T-helper 17 cell (primary cell): ENCODE measurements at regions not wholly inside any gene's neighbourhood (a gene's known extent, or its start where the extent isn't known, plus 50 kb on each side); places are given as distances from the start of the nearest gene placed in this dataset.

Experiments
- ATAC-seq: fragments of 150-1000 bp; cut with Tn5 transposase; 2 replicates; pipeline ENCODE4 v1.10.0; 2021; ENCODE audit warnings: mild to moderate bottlenecking, moderate library complexity
- DNase-seq, 3 donors: peaks; one replicate each; pipeline versions ENCODE4 v3.0.0 to v3.0.0-alpha.2; 2020 to 2021
- H3K9me3 ChIP-seq: one replicate; pipeline ENCODE4 v1.7.0; 2013; ENCODE audit warnings: low read length, mild to moderate bottlenecking; ENCODE audit not compliant: control insufficient read depth, poor library complexity, severe bottlenecking
- H3K27ac Mint-ChIP-seq: one replicate; pipeline ENCODE4 v1.8.0; 2022; ENCODE audit warnings: mild to moderate bottlenecking, moderate library complexity, mixed read lengths
- H3K27me3 Mint-ChIP-seq: one replicate; pipeline ENCODE4 v1.8.0; 2022; ENCODE audit warnings: mixed read lengths
- H3K36me3 Mint-ChIP-seq: one replicate; pipeline ENCODE4 v1.8.0; 2022; ENCODE audit warnings: low read depth, mixed read lengths
- H3K4me1 Mint-ChIP-seq: one replicate; pipeline ENCODE4 v1.8.0; 2022; ENCODE audit warnings: mild to moderate bottlenecking, mixed read lengths
- H3K4me3 Mint-ChIP-seq: one replicate; pipeline ENCODE4 v1.8.0; 2022; ENCODE audit warnings: mild to moderate bottlenecking, moderate library complexity, mixed read lengths

- H3K9me3 ChIP-seq: no peaks in the 10 kb centered on the region
- DNase-seq: no peak
- peaks cover 76% of the 10 kb centered on the region for H3K27me3 Mint-ChIP-seq
- H3K4me1 Mint-ChIP-seq: peaks cover 2% of the 10 kb centered on the region
- H3K36me3 Mint-ChIP-seq: no peaks in the 10 kb centered on the region
- H3K27ac Mint-ChIP-seq: no peak overlapping the region
- H3K4me3 Mint-ChIP-seq: no peak overlapping the region
- ATAC-seq: no peak
Measured at GRCh38 chr2:236659758-236660150, 90.1 kb downstream of the ACKR3 start.

DNA sequence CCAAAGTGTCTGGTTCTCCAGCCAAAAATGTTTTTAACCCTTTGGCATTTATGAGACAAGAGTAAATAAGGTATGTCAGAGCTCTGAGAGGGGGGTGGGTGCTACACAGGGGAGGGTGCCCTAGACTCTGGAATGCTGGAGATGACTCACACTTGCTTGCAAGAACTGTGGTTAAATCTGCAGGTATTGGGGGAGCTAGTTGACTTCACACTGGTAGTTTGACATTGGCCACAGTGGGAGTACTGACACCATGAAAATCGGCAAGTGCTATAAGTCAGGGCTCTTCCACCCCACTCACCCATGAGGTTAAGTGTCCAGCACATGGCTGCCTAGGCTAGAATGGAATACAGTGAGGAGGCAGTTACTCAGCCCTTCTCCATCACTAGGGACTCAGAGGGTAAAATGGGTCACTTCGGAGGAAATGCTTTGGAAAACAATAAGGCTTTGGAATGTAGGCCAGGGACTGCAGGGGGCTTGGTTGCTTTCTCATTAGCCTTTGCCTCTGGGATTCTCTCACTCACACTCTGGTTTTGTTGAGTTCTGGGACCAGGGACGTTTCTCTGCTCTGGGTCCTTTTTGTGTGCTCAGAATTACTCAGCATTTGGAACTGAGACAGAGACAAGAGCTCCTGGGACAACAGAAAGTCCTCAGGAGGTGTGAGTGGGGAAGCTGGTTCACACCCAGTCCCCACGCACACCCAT lies 91.6 kb downstream of the ACKR3 start:
- Mint-ChIP-seq H3K4me1 (peaks cover 2% of the 10 kb centered on the region), H3K27ac (no peak overlapping the region), H3K36me3 (no peaks in the 10 kb centered on the region), H3K4me3 (no peak overlapping the region), H3K27me3 (peaks cover 72% of the 10 kb centered on the region)
- DNase-seq: no peak
- H3K9me3 ChIP-seq: no peaks in the 10 kb centered on the region
- no peak for ATAC-seq

- peaks cover 2% of the 10 kb centered on the region for H3K4me1 Mint-ChIP-seq
- no peak overlapping the region for H3K27ac Mint-ChIP-seq
- H3K4me3 Mint-ChIP-seq: no peak overlapping the region
- H3K9me3 ChIP-seq: no peaks in the 10 kb centered on the region
- H3K27me3 Mint-ChIP-seq: peaks cover 71% of the 10 kb centered on the region
- ATAC-seq (no peak), DNase-seq (no peak)
- no peaks in the 10 kb centered on the region for H3K36me3 Mint-ChIP-seq
Measured at GRCh38 chr2:236661762-236662110, 92.1 kb downstream of the ACKR3 start.

DNA sequence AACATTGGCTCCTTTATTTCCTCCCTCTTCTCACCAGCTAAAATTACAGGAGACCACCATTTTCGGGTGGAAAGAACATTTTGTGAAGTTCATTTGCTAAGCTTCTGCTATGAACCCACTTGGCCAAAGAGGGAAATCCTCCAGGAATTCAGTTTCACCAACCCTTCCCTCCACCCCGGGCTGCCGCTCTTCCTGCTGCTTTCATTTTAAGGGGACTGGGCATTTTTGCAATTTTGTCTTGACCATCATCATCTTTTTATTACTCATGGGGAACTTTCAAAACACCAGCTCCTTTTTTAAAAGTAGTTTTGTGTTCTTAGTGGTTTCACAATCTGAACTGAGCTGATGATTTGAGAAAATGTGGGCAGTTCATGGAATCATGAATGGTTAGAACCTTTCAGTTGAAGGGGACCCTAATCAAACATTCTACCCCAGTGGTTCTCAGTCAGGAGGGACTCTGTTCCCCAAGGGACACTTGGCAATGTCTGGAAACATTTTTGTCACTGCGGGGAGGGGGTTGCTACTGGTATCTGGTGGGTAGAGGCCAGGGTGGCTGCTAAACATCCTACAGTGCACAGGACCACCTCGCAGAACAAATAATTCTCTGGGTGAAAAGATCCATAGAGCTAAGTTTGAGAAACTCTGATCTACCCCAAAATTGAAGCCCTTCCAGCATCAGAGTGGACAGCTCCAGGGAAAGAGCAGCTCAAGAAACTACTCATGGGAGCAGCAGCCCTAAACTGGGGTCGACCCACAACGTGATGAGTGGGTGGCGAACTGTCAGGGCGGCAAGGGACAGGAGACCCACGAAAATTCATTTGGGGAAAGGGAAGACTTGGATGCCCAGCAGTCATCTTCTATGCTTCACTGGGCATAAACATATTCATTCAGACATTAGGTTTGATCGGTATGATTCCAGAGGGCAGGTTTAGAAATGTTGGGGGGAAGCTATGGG lies 92.9 kb downstream of the ACKR3 start:
- H3K9me3 ChIP-seq: no peaks in the 10 kb centered on the region

DNA sequence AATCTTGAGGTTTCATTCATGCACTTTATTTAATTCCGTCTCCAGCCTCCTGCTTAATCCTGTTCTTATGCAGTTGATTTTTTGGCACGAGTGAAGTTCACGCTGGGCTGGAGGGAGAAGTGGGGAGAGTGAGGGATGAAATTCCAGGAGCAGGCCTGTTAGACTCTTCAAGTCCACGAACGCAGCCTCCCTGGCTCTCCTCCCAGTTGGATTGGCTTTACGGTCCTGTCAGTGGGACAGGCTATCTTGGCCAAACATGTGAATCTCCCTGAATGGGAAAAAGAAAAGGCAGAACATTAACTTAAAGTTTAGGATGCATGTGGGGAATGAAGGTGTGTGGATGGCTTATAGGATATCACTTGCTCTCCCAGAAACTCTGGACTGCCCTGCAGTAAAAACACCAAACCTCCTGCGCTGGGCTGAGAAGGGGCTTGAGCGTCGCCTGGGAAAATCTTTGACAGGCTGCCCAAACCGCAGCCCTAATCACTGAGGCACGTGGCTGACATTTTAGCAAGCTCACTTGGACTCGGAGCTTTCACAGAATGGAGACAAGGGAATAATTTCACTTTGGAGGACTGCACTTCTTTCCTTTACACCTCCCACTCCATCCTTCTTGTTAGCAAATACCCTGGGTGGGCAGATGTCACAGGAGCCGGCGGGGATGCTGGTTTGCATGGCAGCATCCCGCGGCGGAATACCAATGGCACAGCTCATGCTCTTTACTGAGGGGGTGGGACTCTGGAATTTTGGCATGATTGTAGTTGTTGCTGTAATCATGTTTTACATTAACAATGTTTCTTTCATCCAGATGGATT lies 93.9 kb downstream of the ACKR3 start:
- ATAC-seq: no peak
- Mint-ChIP-seq H3K27me3 (peaks cover 56% of the 10 kb centered on the region), H3K27ac (no peak overlapping the region), H3K4me1 (peaks cover 2% of the 10 kb centered on the region), H3K36me3 (no peaks in the 10 kb centered on the region), H3K4me3 (no peak overlapping the region)
- DNase-seq: no peak
- H3K9me3 ChIP-seq: no peaks in the 10 kb centered on the region

More for the DNA sequence above, 92.9 kb downstream of the ACKR3 start:
- Mint-ChIP-seq H3K27me3 (peaks cover 65% of the 10 kb centered on the region), H3K4me3 (no peak overlapping the region), H3K27ac (no peak overlapping the region), H3K4me1 (peaks cover 2% of the 10 kb centered on the region), H3K36me3 (no peaks in the 10 kb centered on the region)
- no peak for ATAC-seq
- DNase-seq: no peak

DNA sequence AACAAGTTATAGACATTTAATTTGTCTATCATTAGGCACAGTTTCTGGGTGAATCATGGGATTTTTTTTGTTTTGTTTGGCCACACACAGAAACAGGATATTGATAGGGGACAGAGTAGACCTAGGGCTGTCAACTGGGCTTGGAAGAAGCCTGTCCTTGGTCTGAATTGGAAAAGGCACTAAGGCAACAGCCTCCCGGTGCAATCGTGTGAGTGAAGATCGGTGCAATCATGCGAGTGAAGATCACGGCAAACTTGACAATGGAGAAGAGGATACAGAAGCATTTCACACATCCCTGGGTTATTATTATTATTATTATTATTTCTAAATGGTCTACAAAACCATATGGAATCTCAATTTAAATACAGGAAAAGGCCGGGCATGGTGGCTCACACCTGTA lies 94.5 kb downstream of the ACKR3 start:
- no peak for ATAC-seq
- DNase-seq: no peak
- H3K27me3 Mint-ChIP-seq: peaks cover 49% of the 10 kb centered on the region
- no peaks in the 10 kb centered on the region for H3K9me3 ChIP-seq
- no peak overlapping the region for H3K4me3 Mint-ChIP-seq
- H3K27ac Mint-ChIP-seq: no peak overlapping the region
- H3K4me1 Mint-ChIP-seq: peaks cover 2% of the 10 kb centered on the region
- H3K36me3 Mint-ChIP-seq: no peaks in the 10 kb centered on the region

DNA sequence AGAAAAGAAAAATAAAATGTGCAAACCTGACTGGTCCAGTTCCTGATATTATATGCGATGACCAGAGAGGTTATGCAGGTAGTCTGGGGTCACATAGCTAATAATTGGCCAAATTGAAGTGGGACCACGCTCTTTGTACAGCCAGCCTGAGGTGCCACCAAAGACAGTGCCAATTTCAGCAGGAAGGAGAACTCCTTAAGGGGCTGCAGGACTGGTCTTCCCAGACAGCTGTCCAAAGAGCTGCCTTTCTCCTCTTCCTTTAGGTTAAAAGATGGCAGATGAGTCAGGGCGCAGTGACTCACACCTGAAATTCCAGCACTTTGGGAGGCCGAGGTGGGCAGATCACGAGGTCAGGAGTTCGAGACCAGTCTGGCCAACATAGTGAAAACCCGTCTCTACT lies 95.5 kb downstream of the ACKR3 start:
- no peaks in the 10 kb centered on the region for H3K9me3 ChIP-seq
- no peak for ATAC-seq
- Mint-ChIP-seq H3K36me3 (no peaks in the 10 kb centered on the region), H3K27me3 (peaks cover 44% of the 10 kb centered on the region), H3K4me1 (no peaks in the 10 kb centered on the region), H3K4me3 (no peak overlapping the region), H3K27ac (no peak overlapping the region)
- no peak for DNase-seq

GRCh38 chr2:236665572-236666118 lies 96.0 kb downstream of the ACKR3 start:
- H3K9me3 ChIP-seq: no peaks in the 10 kb centered on the region
- Mint-ChIP-seq H3K27me3 (peaks cover 42% of the 10 kb centered on the region), H3K27ac (no peak overlapping the region), H3K4me1 (no peaks in the 10 kb centered on the region), H3K36me3 (no peaks in the 10 kb centered on the region), H3K4me3 (no peak overlapping the region)
- DNase-seq: no peak
- ATAC-seq: no peak

GRCh38 chr2:236666646-236667204 lies 97.1 kb downstream of the ACKR3 start:
- Mint-ChIP-seq H3K4me3 (no peak overlapping the region), H3K4me1 (no peaks in the 10 kb centered on the region), H3K36me3 (no peaks in the 10 kb centered on the region), H3K27me3 (peaks cover 43% of the 10 kb centered on the region), H3K27ac (no peak overlapping the region)
- no peak for DNase-seq
- H3K9me3 ChIP-seq: no peaks in the 10 kb centered on the region
- no peak for ATAC-seq

DNA sequence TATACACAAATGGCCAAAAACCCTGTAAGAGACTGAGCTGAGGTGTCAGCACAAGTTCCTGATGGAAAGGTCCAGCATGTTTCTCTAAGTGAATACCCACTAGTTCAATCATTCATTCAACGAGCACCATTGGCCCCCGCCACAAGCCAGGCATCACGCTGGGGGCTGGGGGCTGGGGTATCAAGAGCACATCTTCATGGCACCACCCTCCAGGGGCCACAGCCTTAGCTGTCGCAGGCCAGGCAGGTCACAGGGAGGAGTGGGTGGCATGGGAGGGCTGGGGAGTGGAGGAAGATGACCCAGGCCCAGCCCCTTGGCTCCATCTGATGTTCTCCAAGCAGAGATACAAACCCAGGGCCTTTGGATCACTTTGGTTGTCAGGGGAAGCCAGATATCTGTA lies 97.9 kb downstream of the ACKR3 start:
- Mint-ChIP-seq H3K36me3 (no peaks in the 10 kb centered on the region), H3K27ac (no peak overlapping the region), H3K4me1 (no peaks in the 10 kb centered on the region), H3K4me3 (no peak overlapping the region), H3K27me3 (peaks cover 43% of the 10 kb centered on the region)
- DNase-seq (no peak), ATAC-seq (no peak)
- H3K9me3 ChIP-seq: no peaks in the 10 kb centered on the region

- Mint-ChIP-seq H3K36me3 (peaks cover 2% of the 10 kb centered on the region), H3K27ac (no peak overlapping the region), H3K4me1 (no peaks in the 10 kb centered on the region), H3K4me3 (no peak overlapping the region), H3K27me3 (peaks cover 39% of the 10 kb centered on the region)
- H3K9me3 ChIP-seq: no peaks in the 10 kb centered on the region
- no peak for DNase-seq
- no peak for ATAC-seq
Measured at GRCh38 chr2:236668531-236668969, 98.9 kb downstream of the ACKR3 start.

DNA sequence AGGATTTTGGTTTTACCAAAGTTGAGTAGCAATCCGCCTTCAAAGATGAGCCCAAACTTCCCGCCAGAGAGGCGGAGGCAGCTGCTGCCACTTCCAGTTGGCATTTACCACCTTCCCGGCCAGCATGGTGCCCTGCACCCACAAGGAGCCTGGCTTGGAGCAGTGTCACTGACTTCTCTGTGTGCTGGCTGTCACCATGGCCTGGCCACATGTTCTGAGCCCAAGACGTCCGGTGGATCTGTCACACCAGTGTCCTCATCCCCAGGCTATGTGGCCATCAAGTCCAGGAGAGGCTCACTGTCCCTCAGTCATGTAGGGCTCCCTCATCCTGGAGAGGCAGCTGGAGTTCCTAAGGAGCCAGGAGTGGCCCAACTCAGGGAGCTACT lies 100.6 kb downstream of the ACKR3 start:
- Mint-ChIP-seq H3K27ac (no peak overlapping the region), H3K36me3 (peaks cover 2% of the 10 kb centered on the region)

More for the DNA sequence above, 100.6 kb downstream of the ACKR3 start:
- no peaks in the 10 kb centered on the region for H3K9me3 ChIP-seq
- DNase-seq (no peak), ATAC-seq (no peak)
- Mint-ChIP-seq H3K4me3 (no peak overlapping the region), H3K27me3 (peaks cover 34% of the 10 kb centered on the region), H3K4me1 (no peaks in the 10 kb centered on the region)
